AG09319 (cell line): ENCODE measurements at regions not wholly inside any gene's neighbourhood (a gene's known extent, or its start where the extent isn't known, plus 50 kb on each side); places are given as distances from the start of the nearest gene placed in this dataset.

ENCODE experiments used
- DNase-seq: peaks from one replicate; pipeline ENCODE4 v3.0.0-alpha.2; 2010; ENCODE audit warnings: low read depth; ENCODE audit errors: extremely low read depth
- CTCF ChIP-seq: IDR thresholded peaks from 2 replicates; pipeline ENCODE4 v1.5.1; 2011; ENCODE audit warnings: low read depth, mild to moderate bottlenecking, inconsistent platforms, low read length, moderate library complexity

GRCh38 chr20:16902662-16903061 is 154.5 kb downstream of the OTOR start:
- no peak for DNase-seq
- no peak for TF ChIP-seq CTCF

- no peak; the same call in none of the 2 replicates for TF ChIP-seq CTCF
Observed at GRCh38 chr20:16904751-16905150, 156.6 kb downstream of the OTOR start.

GRCh38 chr20:16914277-16914676 is 166.1 kb downstream of the OTOR start:
- no peak for DNase-seq
- no peak for TF ChIP-seq CTCF

More at GRCh38 chr20:16904751-16905150, 156.6 kb downstream of the OTOR start:
- no peak for DNase-seq

- no peak for TF ChIP-seq CTCF
- no peak for DNase-seq
Observed at GRCh38 chr20:16916165-16916564, 168.0 kb downstream of the OTOR start.

- no peak for DNase-seq
- no peak for TF ChIP-seq CTCF
Observed at GRCh38 chr20:16917636-16918035, 169.5 kb downstream of the OTOR start.

GRCh38 chr20:16918366-16918765 is 170.2 kb downstream of the OTOR start:
- DNase-seq: no peak
- no peak for TF ChIP-seq CTCF

- DNase-seq: no peak
- TF ChIP-seq CTCF: no peak
Observed at GRCh38 chr20:16919841-16920240, 171.7 kb downstream of the OTOR start.
